Mucosa of descending colon (tissue), 3 donors: ENCODE measurements at regions not wholly inside any gene's neighbourhood (a gene's known extent, or its start where the extent isn't known, plus 50 kb on each side); places are given as distances from the start of the nearest gene placed in this dataset.
A peak's percentile ranks its signal among the peaks of the same experiment; 100 is the strongest.
"Not testable (repeated sequence)": the region's sequence is repeated elsewhere in the genome, so short reads cannot be mapped to it uniquely, and the experiment has no call there.

ENCODE experiments used
- ATAC-seq: fragments of 200-7000 bp; cut with Tn5 transposase; one replicate; pipeline ENCODE4 v1.9.1; 2020; ENCODE audit warnings: mild to moderate bottlenecking, moderate library complexity
- DNase-seq, 3 donors: peaks; one replicate each; pipeline ENCODE4 v3.0.0-alpha.2; 2020
- H3K36me3 ChIP-seq: fragments of 200-600 bp; one replicate; pipeline ENCODE4 v1.8.0; 2021; ENCODE audit warnings: low read depth, mild to moderate bottlenecking
- H3K4me1 ChIP-seq: fragments of 200-600 bp; one replicate; pipeline ENCODE4 v1.8.0; 2021; ENCODE audit warnings: low read depth, mild to moderate bottlenecking
- H3K4me3 ChIP-seq: fragments of 200-600 bp; one replicate; pipeline ENCODE4 v1.8.0; 2021; ENCODE audit warnings: mild to moderate bottlenecking
- H3K9me3 ChIP-seq: fragments of 200-600 bp; one replicate; pipeline ENCODE4 v1.8.0; 2021; ENCODE audit warnings: mild to moderate bottlenecking
- CTCF ChIP-seq: fragments of 200-600 bp; IDR thresholded peaks from one replicate; pipeline ENCODE4 v1.8.0; 2022; ENCODE audit warnings: antibody characterized with exemption, mild to moderate bottlenecking
- intact Hi-C, 2 donors: fragments of 100-400 bp; cut with DNase I in 1 of 2; cut with micrococcal nuclease in 1 of 2; formaldehyde crosslinking; loops; one replicate each; pipeline versions ENCODE4 v1.11.0 to v1.11.1; 2022; cut with DNase I, micrococcal nuclease
- donor health status: DM: no; HTN: no; CAD: no; lungs with moderate emphysema.
- donor health status: DM: no; HTN: no; CAD: no.
- donor health status: DM: no; HTN: yes; CAD: no.

- no peak for DNase-seq
- Histone ChIP-seq H3K4me1 (no peaks in the 10 kb centered on the region), H3K36me3 (no peaks in the 10 kb centered on the region), H3K4me3 (no peak overlapping the region), H3K9me3 (no peaks in the 10 kb centered on the region)
- intact Hi-C loops: no loop called here
- no peak for TF ChIP-seq CTCF
- ATAC-seq: no peak
Observed at GRCh38 chr9:97153967-97154366, 115.0 kb upstream of the CTSV start.

GRCh38 chr9:97153160-97153559 lies 114.2 kb upstream of the CTSV start:
- H3K9me3 ChIP-seq, ATAC-seq, H3K4me3 ChIP-seq, H3K36me3 ChIP-seq, intact Hi-C loops, H3K4me1 ChIP-seq: not testable (repeated sequence)
- peak in 1 of 3 donors; percentile 8 for DNase-seq

GRCh38 chr9:97150471-97150870 lies 111.5 kb upstream of the CTSV start:
- H3K36me3 ChIP-seq, ATAC-seq, intact Hi-C loops, H3K4me1 ChIP-seq, DNase-seq, H3K9me3 ChIP-seq, H3K4me3 ChIP-seq: not testable (repeated sequence)

GRCh38 chr9:97148428-97148827 lies 109.5 kb upstream of the CTSV start:
- intact Hi-C loops, ATAC-seq, H3K9me3 ChIP-seq, H3K36me3 ChIP-seq, H3K4me3 ChIP-seq, DNase-seq, H3K4me1 ChIP-seq: not testable (repeated sequence)

- DNase-seq, H3K9me3 ChIP-seq, H3K4me1 ChIP-seq, intact Hi-C loops, H3K4me3 ChIP-seq, H3K36me3 ChIP-seq, ATAC-seq: not testable (repeated sequence)
Observed at GRCh38 chr9:97145680-97146079, 106.7 kb upstream of the CTSV start.

- ATAC-seq (no peak), DNase-seq (no peak)
- no peaks in the 10 kb centered on the region for H3K36me3 ChIP-seq
- no peaks in the 10 kb centered on the region for H3K4me1 ChIP-seq
- H3K9me3 ChIP-seq: no peaks in the 10 kb centered on the region
- TF ChIP-seq CTCF: no peak
- intact Hi-C loops: no loop called here
- no peak overlapping the region for H3K4me3 ChIP-seq
Observed at GRCh38 chr9:97140566-97140965, 101.6 kb upstream of the CTSV start.

- no peak for ATAC-seq
- no peak for TF ChIP-seq CTCF
- Histone ChIP-seq H3K9me3 (no peaks in the 10 kb centered on the region), H3K36me3 (no peaks in the 10 kb centered on the region), H3K4me1 (no peaks in the 10 kb centered on the region), H3K4me3 (no peak overlapping the region)
- intact Hi-C loops: no loop called here
- no peak for DNase-seq
Observed at GRCh38 chr9:97136421-97136820, 97.5 kb upstream of the CTSV start.

- DNase-seq, ATAC-seq, intact Hi-C loops, H3K36me3 ChIP-seq, H3K4me3 ChIP-seq, H3K4me1 ChIP-seq, H3K9me3 ChIP-seq: not testable (repeated sequence)
Observed at GRCh38 chr9:97133966-97134365, 95.0 kb upstream of the CTSV start.
